Liver (tissue), 3 donors: ENCODE measurements at regions not wholly inside any gene's neighbourhood (a gene's known extent, or its start where the extent isn't known, plus 50 kb on each side); places are given as distances from the start of the nearest gene placed in this dataset.

ENCODE experiments used
- GABPA ChIP-seq, 2 donors: IDR thresholded peaks in 1 of 2; conservative IDR thresholded peaks in 1 of 2; 2 replicates each; pipeline ENCODE4 v1.6.1; 2016; ENCODE audit warnings: antibody characterized with exemption in 2 of 2, mild to moderate bottlenecking in 1 of 2, moderate library complexity in 1 of 2
- RAD21 ChIP-seq, 2 donors: IDR thresholded peaks; 2 replicates each; pipeline ENCODE4 v1.6.1; 2016; ENCODE audit warnings: antibody characterized with exemption in 2 of 2, mild to moderate bottlenecking in 2 of 2
- TF ChIP-seq, protein P1 (sequence below): fragments of 150-350 bp; IDR thresholded peaks from 2 replicates; pipeline ENCODE4 v1.5.1; 2017; ENCODE audit warnings: improper control_type of control experiment, low read depth, low read length; ENCODE audit not compliant: missing input control
- donor health status: healthy.
- donor health status: healthy.

DNA sequence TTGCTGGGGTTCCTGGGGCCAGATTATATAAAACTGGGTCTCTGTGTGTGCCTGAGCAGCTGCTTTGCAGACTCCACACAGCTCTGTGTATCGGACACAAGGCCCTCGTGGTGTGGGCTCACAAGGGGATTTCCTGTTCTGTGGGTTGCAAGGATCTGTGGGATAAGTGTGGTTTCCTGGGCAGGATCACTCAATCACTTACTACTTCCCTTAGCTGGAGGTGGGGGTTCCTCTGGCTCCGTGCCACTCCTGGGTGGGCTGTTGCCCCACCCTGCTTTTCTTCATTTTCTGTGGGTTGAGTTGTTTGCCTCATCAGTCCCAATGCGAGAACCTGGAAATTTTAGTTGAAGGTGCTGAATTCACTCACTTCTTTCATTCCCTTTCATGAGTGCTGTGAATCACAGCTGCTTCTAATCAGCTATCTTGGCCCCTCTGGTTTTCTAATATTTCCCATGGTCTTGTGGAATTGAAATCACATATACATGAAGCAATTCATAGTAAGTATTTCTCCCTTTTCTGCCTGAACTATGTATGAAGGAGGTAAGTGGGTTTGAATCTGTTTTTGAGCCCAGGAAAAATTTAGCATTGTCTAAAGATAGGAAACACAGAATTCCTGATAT, 196.3 kb downstream of the DCDC2C start:
- TF ChIP-seq, protein P1, sequence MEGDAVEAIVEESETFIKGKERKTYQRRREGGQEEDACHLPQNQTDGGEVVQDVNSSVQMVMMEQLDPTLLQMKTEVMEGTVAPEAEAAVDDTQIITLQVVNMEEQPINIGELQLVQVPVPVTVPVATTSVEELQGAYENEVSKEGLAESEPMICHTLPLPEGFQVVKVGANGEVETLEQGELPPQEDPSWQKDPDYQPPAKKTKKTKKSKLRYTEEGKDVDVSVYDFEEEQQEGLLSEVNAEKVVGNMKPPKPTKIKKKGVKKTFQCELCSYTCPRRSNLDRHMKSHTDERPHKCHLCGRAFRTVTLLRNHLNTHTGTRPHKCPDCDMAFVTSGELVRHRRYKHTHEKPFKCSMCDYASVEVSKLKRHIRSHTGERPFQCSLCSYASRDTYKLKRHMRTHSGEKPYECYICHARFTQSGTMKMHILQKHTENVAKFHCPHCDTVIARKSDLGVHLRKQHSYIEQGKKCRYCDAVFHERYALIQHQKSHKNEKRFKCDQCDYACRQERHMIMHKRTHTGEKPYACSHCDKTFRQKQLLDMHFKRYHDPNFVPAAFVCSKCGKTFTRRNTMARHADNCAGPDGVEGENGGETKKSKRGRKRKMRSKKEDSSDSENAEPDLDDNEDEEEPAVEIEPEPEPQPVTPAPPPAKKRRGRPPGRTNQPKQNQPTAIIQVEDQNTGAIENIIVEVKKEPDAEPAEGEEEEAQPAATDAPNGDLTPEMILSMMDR, result no peak
- TF ChIP-seq RAD21 (IDR thresholded peaks at IDR 0.05), result no peak
- no peak for TF ChIP-seq GABPA (IDR thresholded peaks at IDR 0.05 in 1 of 2, conservative IDR thresholded peaks at IDR 0.05 in 1 of 2)
